ENCODE measurements at regions not wholly inside any gene's neighbourhood (a gene's known extent, or its start where the extent isn't known, plus 50 kb on each side); places are given as distances from the start of the nearest gene placed in this dataset.

DNA sequence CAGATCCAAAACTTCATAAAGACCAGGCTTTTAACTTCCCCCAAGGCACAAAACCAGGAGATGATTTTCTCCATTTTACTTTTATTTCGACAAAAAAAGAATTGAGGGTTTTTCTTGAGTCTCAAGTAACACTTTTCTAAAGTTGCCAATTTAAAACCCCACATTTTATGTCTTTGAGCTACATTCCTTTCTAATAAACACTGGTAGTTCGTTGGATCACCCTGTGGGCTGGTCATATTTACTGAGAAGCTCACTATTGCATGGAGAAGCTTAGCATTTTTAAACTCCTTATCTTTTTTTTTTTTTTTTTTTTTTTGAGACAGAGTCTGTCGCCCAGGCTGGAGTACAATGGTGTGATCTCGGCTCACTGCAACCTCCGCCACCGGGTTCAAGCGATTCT, 255.1 kb upstream of the TPM1 start:
- TF ChIP-seq, protein P1, sequence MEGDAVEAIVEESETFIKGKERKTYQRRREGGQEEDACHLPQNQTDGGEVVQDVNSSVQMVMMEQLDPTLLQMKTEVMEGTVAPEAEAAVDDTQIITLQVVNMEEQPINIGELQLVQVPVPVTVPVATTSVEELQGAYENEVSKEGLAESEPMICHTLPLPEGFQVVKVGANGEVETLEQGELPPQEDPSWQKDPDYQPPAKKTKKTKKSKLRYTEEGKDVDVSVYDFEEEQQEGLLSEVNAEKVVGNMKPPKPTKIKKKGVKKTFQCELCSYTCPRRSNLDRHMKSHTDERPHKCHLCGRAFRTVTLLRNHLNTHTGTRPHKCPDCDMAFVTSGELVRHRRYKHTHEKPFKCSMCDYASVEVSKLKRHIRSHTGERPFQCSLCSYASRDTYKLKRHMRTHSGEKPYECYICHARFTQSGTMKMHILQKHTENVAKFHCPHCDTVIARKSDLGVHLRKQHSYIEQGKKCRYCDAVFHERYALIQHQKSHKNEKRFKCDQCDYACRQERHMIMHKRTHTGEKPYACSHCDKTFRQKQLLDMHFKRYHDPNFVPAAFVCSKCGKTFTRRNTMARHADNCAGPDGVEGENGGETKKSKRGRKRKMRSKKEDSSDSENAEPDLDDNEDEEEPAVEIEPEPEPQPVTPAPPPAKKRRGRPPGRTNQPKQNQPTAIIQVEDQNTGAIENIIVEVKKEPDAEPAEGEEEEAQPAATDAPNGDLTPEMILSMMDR (IDR thresholded peaks at IDR 0.05 in 8 of 11, conservative IDR thresholded peaks at IDR 0.05 in 3 of 11): no peak
- TF ChIP-seq POLR2A (IDR thresholded peaks at IDR 0.05): no peak
- TF ChIP-seq POLR2AphosphoS5 (IDR thresholded peaks at IDR 0.05): no peak
